ENCODE measurements at regions not wholly inside any gene's neighbourhood (a gene's known extent, or its start where the extent isn't known, plus 50 kb on each side); places are given as distances from the start of the nearest gene placed in this dataset.

- H3K4me3 ChIP-seq (ENCODE audit: low read depth in 1 of 3, low read length in 3 of 3): no peak overlapping the region
- TF ChIP-seq JUND (IDR thresholded peaks at IDR 0.05) (no peak), TAF1 (conservative IDR thresholded peaks at IDR 0.05) (no peak), ATF3 (IDR thresholded peaks at IDR 0.05) (no peak)
- H3K27ac ChIP-seq (ENCODE audit: low read depth in 1 of 2, low read length in 2 of 2): no peak overlapping the region
- peaks cover 0 to 10% (median 0%) of the 10 kb centered on the region in 4 donors for H3K27me3 ChIP-seq (ENCODE audit: control insufficient read depth in 4 of 4, insufficient read depth in 4 of 4, low read length in 3 of 4)
- 74% methylated on average over 5 of the region's 5 CpGs for WGBS
- no peaks in the 10 kb centered on the region for H3K4me1 ChIP-seq (ENCODE audit: control insufficient read depth in 4 of 4, insufficient read depth in 4 of 4, low read length in 3 of 4)
- H3K9me3 ChIP-seq (ENCODE audit: control insufficient read depth in 4 of 4, low read length in 3 of 4): no peaks in the 10 kb centered on the region
- H3K36me3 ChIP-seq (ENCODE audit: control insufficient read depth in 4 of 4, insufficient read depth in 3 of 4, low read depth in 1 of 4, low read length in 3 of 4): no peaks in the 10 kb centered on the region
- H3K9ac ChIP-seq (ENCODE audit: low read depth in 1 of 2, low read length in 2 of 2): no peak overlapping the region
- no peak for DNase-seq (ENCODE audit: low spot score)
Measured at GRCh38 chr18:24588440-24588839, 128.0 kb downstream of the HRH4 start.

- H3K27me3 ChIP-seq (ENCODE audit: control insufficient read depth in 4 of 4, insufficient read depth in 4 of 4, low read length in 3 of 4): peaks cover 0 to 8% (median 0%) of the 10 kb centered on the region in 4 donors
- WGBS: 82% methylated on average over 4 of the region's 4 CpGs
- no peak overlapping the region for H3K4me3 ChIP-seq (ENCODE audit: low read depth in 1 of 3, low read length in 3 of 3)
- no peaks in the 10 kb centered on the region for H3K4me1 ChIP-seq (ENCODE audit: control insufficient read depth in 4 of 4, insufficient read depth in 4 of 4, low read length in 3 of 4)
- no peaks in the 10 kb centered on the region for H3K9me3 ChIP-seq (ENCODE audit: control insufficient read depth in 4 of 4, low read length in 3 of 4)
- no peak for DNase-seq (ENCODE audit: low spot score)
- H3K27ac ChIP-seq (ENCODE audit: low read depth in 1 of 2, low read length in 2 of 2): no peak overlapping the region
- no peak for TF ChIP-seq HNF4A (conservative IDR thresholded peaks at IDR 0.05)
- TF ChIP-seq FOXA2 (IDR thresholded peaks at IDR 0.05): no peak
- TF ChIP-seq JUND (IDR thresholded peaks at IDR 0.05): no peak
- TF ChIP-seq ATF3 (IDR thresholded peaks at IDR 0.05): no peak
- TF ChIP-seq GABPA (IDR thresholded peaks at IDR 0.05 in 1 of 2, conservative IDR thresholded peaks at IDR 0.05 in 1 of 2): no peak
- TF ChIP-seq ZBTB33 (IDR thresholded peaks at IDR 0.05): no peak
- TF ChIP-seq FOXA1 (IDR thresholded peaks at IDR 0.05): no peak
- no peak for TF ChIP-seq RXRA (IDR thresholded peaks at IDR 0.05)
- no peak overlapping the region for H3K9ac ChIP-seq (ENCODE audit: low read depth in 1 of 2, low read length in 2 of 2)
- H3K36me3 ChIP-seq (ENCODE audit: control insufficient read depth in 4 of 4, insufficient read depth in 3 of 4, low read depth in 1 of 4, low read length in 3 of 4): no peaks in the 10 kb centered on the region
Measured at GRCh38 chr18:24590946-24591345, 130.5 kb downstream of the HRH4 start.

- DNase-seq (ENCODE audit: low spot score): no peak
- TF ChIP-seq REST (IDR thresholded peaks at IDR 0.05) (no peak), NR2F2 (IDR thresholded peaks at IDR 0.05) (no peak), JUND (IDR thresholded peaks at IDR 0.05) (no peak), GABPA (IDR thresholded peaks at IDR 0.05 in 1 of 2, conservative IDR thresholded peaks at IDR 0.05 in 1 of 2) (no peak), MAX (IDR thresholded peaks at IDR 0.05) (no peak), FOXA2 (IDR thresholded peaks at IDR 0.05) (no peak), TAF1 (conservative IDR thresholded peaks at IDR 0.05) (no peak), ATF3 (IDR thresholded peaks at IDR 0.05) (no peak), ZBTB33 (IDR thresholded peaks at IDR 0.05) (no peak), RAD21 (IDR thresholded peaks at IDR 0.05) (no peak)
- WGBS: 80% methylated on average over 3 of the region's 3 CpGs
- Histone ChIP-seq H3K27me3 (ENCODE audit: control insufficient read depth in 4 of 4, insufficient read depth in 4 of 4, low read length in 3 of 4) (no peaks in the 10 kb centered on the region), H3K4me1 (ENCODE audit: control insufficient read depth in 4 of 4, insufficient read depth in 4 of 4, low read length in 3 of 4) (no peaks in the 10 kb centered on the region), H3K9me3 (ENCODE audit: control insufficient read depth in 4 of 4, low read length in 3 of 4) (no peaks in the 10 kb centered on the region), H3K9ac (ENCODE audit: low read depth in 1 of 2, low read length in 2 of 2) (no peak overlapping the region), H3K36me3 (ENCODE audit: control insufficient read depth in 4 of 4, insufficient read depth in 3 of 4, low read depth in 1 of 4, low read length in 3 of 4) (no peaks in the 10 kb centered on the region), H3K27ac (ENCODE audit: low read depth in 1 of 2, low read length in 2 of 2) (no peak overlapping the region), H3K4me3 (ENCODE audit: low read depth in 1 of 3, low read length in 3 of 3) (no peak overlapping the region)
Measured at GRCh38 chr18:24593401-24593800, 133.0 kb downstream of the HRH4 start.

Measured in liver (tissue), 7 donors.